Stomach (tissue), 8 donors: ENCODE measurements at regions not wholly inside any gene's neighbourhood (a gene's known extent, or its start where the extent isn't known, plus 50 kb on each side); places are given as distances from the start of the nearest gene placed in this dataset.

ENCODE experiments used
- DNase-seq, 2 donors: peaks; one replicate each; pipeline versions ENCODE4 v3.0.0 to v3.0.0-alpha.2; 2013 to 2019
- H3K27ac ChIP-seq, 5 donors: fragments of 200-600 bp in 4 of 5; sonication (generic) in 4 of 5; one replicate each; pipeline ENCODE4 v1.5.1; 2013 to 2019; ENCODE audit warnings: mild to moderate bottlenecking in 1 of 5, moderate library complexity in 1 of 5
- H3K27me3 ChIP-seq, 3 donors: fragments of 200-600 bp; sonication (generic); one replicate each; pipeline ENCODE4 v1.5.1; 2017 to 2019; ENCODE audit warnings: mixed run types in 1 of 3
- H3K36me3 ChIP-seq, 4 donors: fragments of 200-600 bp; sonication (generic); 1 replicate in 3 of 4; 2 replicates in 1 of 4; pipeline ENCODE4 v1.5.1; 2016 to 2019
- H3K4me1 ChIP-seq, 4 donors: fragments of 200-600 bp; sonication (generic); one replicate each; pipeline ENCODE4 v1.5.1; 2016 to 2019
- H3K4me3 ChIP-seq, 4 donors: fragments of 200-600 bp; sonication (generic) in 3 of 4; one replicate each; pipeline ENCODE4 v1.5.1; 2016 to 2019; ENCODE audit warnings: mild to moderate bottlenecking in 1 of 4
- H3K9me3 ChIP-seq, 4 donors: fragments of 200-600 bp; sonication (generic); one replicate each; pipeline ENCODE4 v1.5.1; 2016 to 2019
- EP300 ChIP-seq: sonication (generic); formaldehyde crosslinking; IDR thresholded peaks from one replicate; pipeline ENCODE4 v1.6.1; 2017; ENCODE audit warnings: antibody characterized with exemption
- POLR2A ChIP-seq, 4 donors: fragments of 450-650 bp; IDR thresholded peaks; one replicate each; pipeline ENCODE4 v1.6.1; 2016; ENCODE audit warnings: antibody characterized with exemption in 4 of 4, control low read depth in 2 of 4, mild to moderate bottlenecking in 1 of 4, moderate library complexity in 1 of 4
- POLR2AphosphoS5 ChIP-seq, 3 donors: sonication (generic); formaldehyde crosslinking; IDR thresholded peaks; one replicate each; pipeline ENCODE4 v1.6.1; 2016; ENCODE audit warnings: antibody characterized with exemption in 3 of 3
- WGBS, 5 donors: extraction: QIAGEN DNeasy Blood & Tissue Kit in 3 of 5; methylation state at CpG; one replicate each; pipeline versions ENCODE4 v1.1.5 to v1.1.7; 2013 to 2018; 5-methylcytosine and 5-hydroxymethylcytosine counted together
- intact Hi-C: fragments of 100-400 bp; cut with DNase I; formaldehyde crosslinking; loops from one replicate; pipeline ENCODE4 v1.15.1; 2023; ENCODE audit warnings: low total_unique reads
- TF ChIP-seq, protein P1 (sequence below), 7 experiments: fragments of 450-650 bp in 4 of 7; fragments of 200-600 bp in 3 of 7; sonication (generic) in 3 of 7; IDR thresholded peaks; one replicate each; pipeline ENCODE4 v1.5.1; 2016 to 2019; ENCODE audit warnings: antibody characterized with exemption in 7 of 7, control low read depth in 2 of 7, mild to moderate bottlenecking in 1 of 7
- donor health status: healthy with polysubstance abuse.
- donor health status: Bipolar disorder and iron deficiency.
- donor health status: healthy.

DNA sequence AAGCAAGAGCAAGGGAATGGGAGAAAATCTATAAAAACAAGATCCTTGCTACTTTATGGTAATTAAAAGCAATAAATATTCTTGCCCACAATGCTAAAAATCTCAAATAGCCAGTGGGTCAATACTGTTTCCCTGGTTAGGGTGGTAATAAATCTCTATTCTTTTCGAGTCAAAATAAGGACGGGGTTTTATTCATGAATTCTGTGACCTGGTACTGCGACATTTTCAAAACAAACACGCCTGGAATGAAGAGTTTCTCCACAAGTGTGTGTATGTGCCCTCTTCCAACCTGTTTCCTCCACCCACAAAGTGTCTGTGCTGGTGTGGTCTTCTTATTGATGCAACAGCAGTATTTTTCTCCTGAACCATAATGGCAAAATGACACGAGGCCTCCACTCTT lies 358.8 kb upstream of the BRINP1 start:
- H3K4me3 ChIP-seq: no peak overlapping the region
- intact Hi-C loops: no loop called here
- TF ChIP-seq POLR2A (IDR thresholded peaks at IDR 0.05): no peak
- TF ChIP-seq, protein P1, sequence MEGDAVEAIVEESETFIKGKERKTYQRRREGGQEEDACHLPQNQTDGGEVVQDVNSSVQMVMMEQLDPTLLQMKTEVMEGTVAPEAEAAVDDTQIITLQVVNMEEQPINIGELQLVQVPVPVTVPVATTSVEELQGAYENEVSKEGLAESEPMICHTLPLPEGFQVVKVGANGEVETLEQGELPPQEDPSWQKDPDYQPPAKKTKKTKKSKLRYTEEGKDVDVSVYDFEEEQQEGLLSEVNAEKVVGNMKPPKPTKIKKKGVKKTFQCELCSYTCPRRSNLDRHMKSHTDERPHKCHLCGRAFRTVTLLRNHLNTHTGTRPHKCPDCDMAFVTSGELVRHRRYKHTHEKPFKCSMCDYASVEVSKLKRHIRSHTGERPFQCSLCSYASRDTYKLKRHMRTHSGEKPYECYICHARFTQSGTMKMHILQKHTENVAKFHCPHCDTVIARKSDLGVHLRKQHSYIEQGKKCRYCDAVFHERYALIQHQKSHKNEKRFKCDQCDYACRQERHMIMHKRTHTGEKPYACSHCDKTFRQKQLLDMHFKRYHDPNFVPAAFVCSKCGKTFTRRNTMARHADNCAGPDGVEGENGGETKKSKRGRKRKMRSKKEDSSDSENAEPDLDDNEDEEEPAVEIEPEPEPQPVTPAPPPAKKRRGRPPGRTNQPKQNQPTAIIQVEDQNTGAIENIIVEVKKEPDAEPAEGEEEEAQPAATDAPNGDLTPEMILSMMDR (IDR thresholded peaks at IDR 0.05): no peak
- TF ChIP-seq EP300: no peak
- TF ChIP-seq POLR2AphosphoS5 (IDR thresholded peaks at IDR 0.05): no peak
- no peak for DNase-seq
- peaks cover 0 to 2% (median under 1%) of the 10 kb centered on the region in 4 donors for H3K9me3 ChIP-seq
- no peaks in the 10 kb centered on the region for H3K27me3 ChIP-seq
- 71 to 74% (median 72%) methylated on average over 5 of the region's 5 CpGs for WGBS, 5 donors
- H3K4me1 ChIP-seq: no peaks in the 10 kb centered on the region
- H3K36me3 ChIP-seq: no peaks in the 10 kb centered on the region
- no peak overlapping the region for H3K27ac ChIP-seq

DNA sequence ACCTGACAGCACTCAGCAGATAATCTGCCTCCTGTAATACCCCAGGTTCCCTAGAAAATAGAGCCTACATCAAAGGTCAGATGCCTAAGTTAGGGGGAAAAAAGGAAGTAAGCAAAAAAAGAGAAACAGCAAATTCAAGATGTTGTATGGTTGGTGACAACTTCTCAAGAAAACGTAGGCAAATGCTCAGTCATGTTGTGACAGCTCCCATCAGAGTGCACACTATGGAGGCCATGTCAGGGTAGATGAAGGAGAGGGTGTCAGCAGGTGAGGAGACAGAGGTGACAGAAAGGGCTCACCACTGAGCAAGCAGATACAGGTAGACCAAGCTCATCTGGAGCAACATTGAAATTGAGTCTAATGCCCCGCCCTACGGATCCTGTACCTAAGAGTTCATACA lies 356.8 kb upstream of the BRINP1 start:
- no peaks in the 10 kb centered on the region for H3K4me1 ChIP-seq
- no peaks in the 10 kb centered on the region for H3K27me3 ChIP-seq
- no peaks in the 10 kb centered on the region for H3K36me3 ChIP-seq
- no peaks in the 10 kb centered on the region for H3K9me3 ChIP-seq
- H3K27ac ChIP-seq: no peak overlapping the region
- no peak for DNase-seq
- WGBS, 5 donors: 44 to 68% (median 52%) methylated on average over 3 of the region's 3 CpGs
- H3K4me3 ChIP-seq: no peak overlapping the region
- intact Hi-C loops: no loop called here
- no peak for TF ChIP-seq POLR2A (IDR thresholded peaks at IDR 0.05)
- no peak for TF ChIP-seq POLR2AphosphoS5 (IDR thresholded peaks at IDR 0.05)
- TF ChIP-seq, protein P1 (IDR thresholded peaks at IDR 0.05): no peak
- TF ChIP-seq EP300: no peak

DNA sequence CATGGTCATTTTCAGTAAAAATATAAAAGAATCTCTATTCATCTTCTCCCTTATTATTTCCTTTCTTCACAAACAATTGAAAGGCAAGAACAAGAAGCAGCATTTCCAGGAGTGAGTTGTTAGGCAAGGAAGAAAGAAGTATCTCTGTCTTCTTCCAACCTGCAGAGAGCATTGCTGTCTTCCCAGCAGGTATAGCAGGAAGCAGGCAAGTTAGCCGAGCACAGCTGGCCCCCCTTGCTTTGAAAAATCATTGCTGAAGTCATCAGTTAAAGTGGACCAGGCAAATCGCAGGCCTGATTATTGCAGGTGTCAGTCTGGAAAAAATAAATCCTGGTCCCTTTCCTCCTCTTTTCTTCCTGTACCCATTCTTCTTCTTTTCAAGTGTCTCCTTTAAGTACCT lies 353.1 kb upstream of the BRINP1 start:
- DNase-seq: no peak
- H3K27ac ChIP-seq: no peak overlapping the region
- H3K36me3 ChIP-seq: no peaks in the 10 kb centered on the region
- TF ChIP-seq POLR2AphosphoS5 (IDR thresholded peaks at IDR 0.05): no peak
- TF ChIP-seq EP300: no peak
- TF ChIP-seq, protein P1 (IDR thresholded peaks at IDR 0.05): no peak
- no peak for TF ChIP-seq POLR2A (IDR thresholded peaks at IDR 0.05)
- no peaks in the 10 kb centered on the region for H3K27me3 ChIP-seq
- 33 to 50% (median 41%) methylated on average over 2 of the region's 2 CpGs for WGBS, 5 donors
- H3K9me3 ChIP-seq: no peaks in the 10 kb centered on the region
- intact Hi-C loops: no loop called here
- H3K4me1 ChIP-seq: no peaks in the 10 kb centered on the region
- no peak overlapping the region for H3K4me3 ChIP-seq

DNA sequence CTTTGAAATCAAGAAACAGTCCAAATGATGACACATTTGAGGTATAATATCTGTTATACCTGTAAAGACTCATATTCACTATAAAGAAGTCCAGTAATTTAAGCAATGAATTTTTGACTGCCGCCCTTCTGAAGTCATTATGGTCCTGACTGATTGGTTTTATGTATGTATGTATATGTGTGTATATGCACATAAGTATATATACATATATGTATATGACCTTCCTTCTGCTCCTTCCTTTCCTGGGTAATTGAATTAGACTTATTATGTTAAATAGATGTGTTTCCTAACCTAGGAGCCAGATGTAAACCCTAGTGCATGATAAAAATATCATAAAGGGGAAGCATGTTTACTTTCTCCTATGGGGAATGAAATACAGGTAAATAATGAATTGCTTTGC lies 343.1 kb upstream of the BRINP1 start:
- DNase-seq: no peak
- intact Hi-C loops: no loop called here
- H3K36me3 ChIP-seq: no peaks in the 10 kb centered on the region
- no peak overlapping the region for H3K27ac ChIP-seq
- WGBS, 5 donors: 72 to 93% (median 86%) methylated on average over 1 of the region's 1 CpG
- no peaks in the 10 kb centered on the region for H3K27me3 ChIP-seq
- no peak overlapping the region for H3K4me3 ChIP-seq
- no peaks in the 10 kb centered on the region for H3K4me1 ChIP-seq
- H3K9me3 ChIP-seq: no peaks in the 10 kb centered on the region
- no peak for TF ChIP-seq POLR2AphosphoS5 (IDR thresholded peaks at IDR 0.05)
- TF ChIP-seq EP300: no peak

DNA sequence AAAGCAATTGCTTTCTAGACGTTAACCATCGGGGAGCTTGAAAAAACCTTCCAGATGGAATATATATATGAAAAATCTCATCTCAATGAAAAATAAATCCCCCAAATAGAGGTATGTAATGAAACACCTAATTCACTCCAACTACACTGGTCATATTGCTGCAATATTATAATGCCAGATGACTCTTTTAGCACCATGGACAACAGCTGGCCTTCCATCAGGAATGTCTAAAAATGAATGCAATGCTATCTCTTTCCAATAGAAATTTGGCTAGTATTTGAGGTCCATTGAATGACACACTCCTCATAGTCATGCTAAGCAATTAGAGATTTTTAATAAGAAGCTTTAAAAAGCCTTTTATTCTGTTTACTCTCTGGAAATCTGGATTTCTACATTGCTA lies 340.2 kb upstream of the BRINP1 start:
- H3K36me3 ChIP-seq: no peaks in the 10 kb centered on the region
- no peaks in the 10 kb centered on the region for H3K9me3 ChIP-seq
- no peaks in the 10 kb centered on the region for H3K4me1 ChIP-seq
- no peak for TF ChIP-seq EP300
- TF ChIP-seq POLR2A (IDR thresholded peaks at IDR 0.05): no peak
- no peak for TF ChIP-seq POLR2AphosphoS5 (IDR thresholded peaks at IDR 0.05)
- TF ChIP-seq, protein P1 (IDR thresholded peaks at IDR 0.05): no peak
- intact Hi-C loops: no loop called here
- H3K27me3 ChIP-seq: no peaks in the 10 kb centered on the region
- no peak overlapping the region for H3K27ac ChIP-seq
- no peak for DNase-seq
- WGBS, 5 donors: 83 to 98% (median 93%) methylated on average over 2 of the region's 2 CpGs
- H3K4me3 ChIP-seq: no peak overlapping the region
